GM12872 (cell line): ENCODE measurements at regions not wholly inside any gene's neighbourhood (a gene's known extent, or its start where the extent isn't known, plus 50 kb on each side); places are given as distances from the start of the nearest gene placed in this dataset.

Source experiments
- CTCF ChIP-seq: IDR thresholded peaks from 3 replicates; pipeline ENCODE4 v1.5.1; 2011; ENCODE audit warnings: low read depth, mild to moderate bottlenecking, low read length, moderate library complexity; ENCODE audit not compliant: insufficient read depth

GRCh38 chr9:120326049-120326693, 253.8 kb downstream of the CDK5RAP2 start:
- TF ChIP-seq CTCF: no peak

GRCh38 chr9:120324996-120325642, 254.8 kb downstream of the CDK5RAP2 start:
- TF ChIP-seq CTCF: peak; percentile 23; the same call in 1 of the 3 replicates

GRCh38 chr9:120324461-120324860, 255.5 kb downstream of the CDK5RAP2 start:
- no peak for TF ChIP-seq CTCF

- TF ChIP-seq CTCF: no peak
Observed at GRCh38 chr9:120323125-120323524, 256.8 kb downstream of the CDK5RAP2 start.

GRCh38 chr9:120319452-120319851, 260.5 kb downstream of the CDK5RAP2 start:
- TF ChIP-seq CTCF: no peak

- no peak for TF ChIP-seq CTCF
Observed at GRCh38 chr9:120315154-120315553, 264.8 kb downstream of the CDK5RAP2 start.

- TF ChIP-seq CTCF: no peak
Observed at GRCh38 chr9:120312031-120312430, 267.9 kb downstream of the CDK5RAP2 start.
